ENCODE measurements at regions not wholly inside any gene's neighbourhood (a gene's known extent, or its start where the extent isn't known, plus 50 kb on each side); places are given as distances from the start of the nearest gene placed in this dataset.

- DNase-seq, result no peak
- Histone ChIP-seq H3K36me3 (no peaks in the 10 kb centered on the region), H3K27ac (no peak overlapping the region), H3K4me3 (no peak overlapping the region), H3K9me3 (no peaks in the 10 kb centered on the region), H3K27me3 (no peaks in the 10 kb centered on the region), H3K4me1 (no peaks in the 10 kb centered on the region)
- intact Hi-C loops (cut with DNase I; ENCODE audit: low total_unique reads), result no loop called here
- no peak for TF ChIP-seq CTCF (IDR thresholded peaks at IDR 0.05)
- no peak for TF ChIP-seq POLR2A (IDR thresholded peaks at IDR 0.05)
Measured at GRCh38 chr1:200230671-200231070, 179.2 kb downstream of the ZNF281 start.

DNA sequence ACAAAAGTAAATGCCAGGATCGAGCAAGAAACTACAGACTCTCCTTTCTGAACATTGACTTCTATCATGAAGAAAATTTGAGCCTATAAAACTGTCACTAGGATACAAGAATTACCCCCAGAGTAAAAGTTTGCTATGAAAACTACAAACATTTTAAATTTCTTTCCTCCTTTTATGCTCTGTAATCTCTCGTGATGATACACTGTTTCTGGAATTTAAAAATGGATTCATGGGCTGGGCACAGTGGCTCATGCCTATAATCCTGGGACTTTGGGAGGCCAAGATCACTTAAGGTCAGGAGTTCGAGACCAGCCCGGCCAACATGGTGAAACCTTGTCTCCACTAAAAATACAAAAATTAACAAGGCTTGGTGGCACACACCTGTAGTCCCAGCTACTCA is 181.3 kb downstream of the ZNF281 start:
- DNase-seq, result no peak
- Histone ChIP-seq H3K36me3 (no peaks in the 10 kb centered on the region), H3K27ac (peak overlapping the region in 1 of 2 donors; percentile 62), H3K9me3 (no peaks in the 10 kb centered on the region), H3K4me3 (no peak overlapping the region), H3K4me1 (no peaks in the 10 kb centered on the region), H3K27me3 (no peaks in the 10 kb centered on the region)
- TF ChIP-seq CTCF (IDR thresholded peaks at IDR 0.05) (no peak), POLR2A (IDR thresholded peaks at IDR 0.05) (no peak)
- intact Hi-C loops (cut with DNase I; ENCODE audit: low total_unique reads), result no loop called here

GRCh38 chr1:200228081-200228480 is 181.8 kb downstream of the ZNF281 start:
- Histone ChIP-seq H3K9me3 (no peaks in the 10 kb centered on the region), H3K4me1 (no peaks in the 10 kb centered on the region), H3K27me3 (no peaks in the 10 kb centered on the region), H3K36me3 (no peaks in the 10 kb centered on the region), H3K27ac (peak overlapping the region in 1 of 2 donors; percentile 62), H3K4me3 (no peak overlapping the region)
- intact Hi-C loops (cut with DNase I; ENCODE audit: low total_unique reads), result no loop called here
- DNase-seq, result no peak
- TF ChIP-seq POLR2A (IDR thresholded peaks at IDR 0.05), result no peak
- no peak for TF ChIP-seq CTCF (IDR thresholded peaks at IDR 0.05)

Data from uterus (tissue), 3 donors.